HEK293 (cell line): ENCODE measurements at regions not wholly inside any gene's neighbourhood (a gene's known extent, or its start where the extent isn't known, plus 50 kb on each side); places are given as distances from the start of the nearest gene placed in this dataset.

ENCODE experiments used
- CTCF ChIA-PET: fragments of 350-600 bp; formaldehyde crosslinking; extraction: SDS; loops from one replicate; lab custom pipeline; 2021; ENCODE audit warnings: antibody characterized with exemption; lab: Yijun Ruan, JAX
- POLR2A ChIA-PET: fragments of 300-600 bp; formaldehyde crosslinking; extraction: SDS; loops from one replicate; lab custom pipeline; 2020; ENCODE audit warnings: antibody characterized with exemption, inconsistent platforms; lab: Yijun Ruan, JAX
- H3K27ac ChIP-seq: fragments of 200-500 bp; sonication (Bioruptor generic); 2 replicates; pipeline ENCODE4 v1.5.1; 2014; ENCODE audit warnings: low read depth, low read length, control low read depth, inconsistent platforms; ENCODE audit errors: extremely low read depth
- H3K36me3 ChIP-seq, 2 experiments: fragments of 200-500 bp in 1 of 2; sonication (Bioruptor generic) in 1 of 2; 1 replicate in 1 of 2; 2 replicates in 1 of 2; pipeline ENCODE4 v1.5.1; 2014 to 2017; ENCODE audit warnings: inconsistent platforms in 2 of 2, low read length in 2 of 2; ENCODE audit not compliant: control insufficient read depth in 2 of 2, insufficient read depth in 1 of 2
- H3K4me1 ChIP-seq: fragments of 200-500 bp; sonication (Bioruptor generic); 2 replicates; pipeline ENCODE4 v1.5.1; 2014; ENCODE audit warnings: mild to moderate bottlenecking, low read length, inconsistent platforms; ENCODE audit not compliant: control insufficient read depth, insufficient read depth
- H3K4me3 ChIP-seq: 2 replicates; pipeline ENCODE4 v1.5.1; 2011; ENCODE audit warnings: low read depth, mild to moderate bottlenecking, control low read depth, low read length, moderate library complexity
- H3K9me3 ChIP-seq: fragments of 200-500 bp; sonication (Bioruptor generic); 2 replicates; pipeline ENCODE4 v1.5.1; 2014; ENCODE audit warnings: low read depth, low read length, inconsistent platforms; ENCODE audit not compliant: control insufficient read depth, insufficient read depth
- FEZF1 ChIP-seq: fragments of 450-650 bp; formaldehyde crosslinking; IDR thresholded peaks from 2 replicates; pipeline ENCODE4 v1.5.1; 2016; ENCODE audit warnings: missing biosample characterization, missing genetic modification characterization
- GFI1B ChIP-seq: fragments of 450-650 bp; formaldehyde crosslinking; IDR thresholded peaks from 2 replicates; pipeline ENCODE4 v1.5.1; 2016; ENCODE audit warnings: missing biosample characterization, missing genetic modification characterization
- KLF10 ChIP-seq: fragments of 450-650 bp; IDR thresholded peaks from 2 replicates; pipeline ENCODE4 v1.5.1; 2018; ENCODE audit warnings: missing biosample characterization, mild to moderate bottlenecking, missing genetic modification characterization
- YY2 ChIP-seq: fragments of 450-650 bp; formaldehyde crosslinking; IDR thresholded peaks from 2 replicates; pipeline ENCODE4 v1.5.1; 2016; ENCODE audit warnings: missing biosample characterization, missing genetic modification characterization
- ZFHX2 ChIP-seq: fragments of 450-650 bp; formaldehyde crosslinking; conservative IDR thresholded peaks from 2 replicates; pipeline ENCODE4 v1.5.1; 2016; ENCODE audit warnings: missing biosample characterization, missing genetic modification characterization
- ZNF121 ChIP-seq: fragments of 450-650 bp; formaldehyde crosslinking; IDR thresholded peaks from 2 replicates; pipeline ENCODE4 v1.5.1; 2016; ENCODE audit warnings: missing biosample characterization, missing genetic modification characterization
- ZNF138 ChIP-seq: fragments of 450-650 bp; formaldehyde crosslinking; IDR thresholded peaks from 2 replicates; pipeline ENCODE4 v1.5.1; 2016; ENCODE audit warnings: missing biosample characterization, missing genetic modification characterization, borderline replicate concordance
- ZNF19 ChIP-seq: fragments of 450-650 bp; formaldehyde crosslinking; IDR thresholded peaks from 2 replicates; pipeline ENCODE4; 2016; ENCODE audit warnings: missing biosample characterization, missing genetic modification characterization, low read depth
- ZNF24 ChIP-seq: fragments of 450-650 bp; formaldehyde crosslinking; IDR thresholded peaks from 2 replicates; pipeline ENCODE4 v1.5.1; 2016; ENCODE audit warnings: missing biosample characterization, missing genetic modification characterization
- ZNF266 ChIP-seq: fragments of 450-650 bp; formaldehyde crosslinking; IDR thresholded peaks from 2 replicates; pipeline ENCODE4 v1.5.1; 2016; ENCODE audit warnings: missing biosample characterization, missing genetic modification characterization, low read depth
- ZNF274 ChIP-seq, 2 experiments: fragments of 200-500 bp in 1 of 2; fragments of 450-650 bp in 1 of 2; sonication (Bioruptor generic) in 1 of 2; formaldehyde crosslinking in 1 of 2; IDR thresholded peaks; 2 replicates each; pipeline versions ENCODE4 v1.5.1 to v1.6.1; 2014 to 2016; ENCODE audit warnings: borderline replicate concordance in 1 of 2, inconsistent platforms in 1 of 2, low read length in 1 of 2, missing biosample characterization in 1 of 2, missing genetic modification characterization in 1 of 2
- ZNF510 ChIP-seq: fragments of 450-650 bp; formaldehyde crosslinking; IDR thresholded peaks from 2 replicates; pipeline ENCODE4 v1.5.1; 2018; ENCODE audit warnings: mild to moderate bottlenecking, missing genetic modification characterization, missing biosample characterization; ENCODE audit not compliant: insufficient replicate concordance
- ZNF548 ChIP-seq: fragments of 450-650 bp; formaldehyde crosslinking; IDR thresholded peaks from 2 replicates; pipeline ENCODE4 v1.5.1; 2016; ENCODE audit warnings: missing biosample characterization, missing genetic modification characterization
- ZNF560 ChIP-seq: fragments of 450-650 bp; formaldehyde crosslinking; IDR thresholded peaks from 2 replicates; pipeline ENCODE4 v1.5.1; 2017; ENCODE audit warnings: missing biosample characterization, missing genetic modification characterization, borderline replicate concordance
- ZNF600 ChIP-seq: fragments of 450-650 bp; formaldehyde crosslinking; IDR thresholded peaks from 2 replicates; pipeline ENCODE4 v1.5.1; 2016; ENCODE audit warnings: missing biosample characterization, missing genetic modification characterization
- ZNF747 ChIP-seq: fragments of 450-650 bp; formaldehyde crosslinking; IDR thresholded peaks from 2 replicates; pipeline ENCODE4 v1.5.1; 2016; ENCODE audit warnings: missing biosample characterization, missing genetic modification characterization
- TF ChIP-seq, protein P1 (sequence below): fragments of 450-650 bp; formaldehyde crosslinking; IDR thresholded peaks from 2 replicates; pipeline ENCODE4 v1.5.1; 2016; ENCODE audit warnings: missing biosample characterization, missing genetic modification characterization
- TF ChIP-seq, protein P2 (sequence below): fragments of 450-650 bp; formaldehyde crosslinking; IDR thresholded peaks from 2 replicates; pipeline ENCODE4; 2016; ENCODE audit warnings: missing biosample characterization, missing genetic modification characterization
- TF ChIP-seq, protein P3 (sequence below): fragments of 450-650 bp; formaldehyde crosslinking; IDR thresholded peaks from 2 replicates; pipeline ENCODE4 v1.5.1; 2016; ENCODE audit warnings: missing biosample characterization, missing genetic modification characterization
- TF ChIP-seq, protein P4 (sequence below): fragments of 450-650 bp; formaldehyde crosslinking; IDR thresholded peaks from 2 replicates; pipeline ENCODE4 v1.5.1; 2017; ENCODE audit warnings: missing biosample characterization, missing genetic modification characterization

DNA sequence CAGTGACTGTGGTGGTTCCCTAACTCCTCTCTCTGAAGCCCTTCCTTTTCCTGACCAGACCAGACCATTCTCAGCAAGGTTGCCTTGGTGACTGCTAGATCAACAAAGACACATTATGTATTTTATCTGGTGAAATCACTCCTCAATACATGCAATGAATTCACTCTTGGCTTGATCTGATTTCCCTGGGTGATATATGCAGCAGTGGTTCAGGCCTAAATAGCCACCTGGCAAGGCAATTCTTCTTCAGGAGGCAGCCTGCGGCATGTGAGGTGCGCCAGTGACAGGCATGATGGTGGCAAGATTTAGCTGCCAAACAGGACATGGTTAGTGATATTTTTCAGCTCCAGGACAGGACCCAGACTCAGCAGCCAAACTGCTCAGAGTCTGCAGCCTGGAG lies 350.3 kb upstream of the CCDC196 start:
- Histone ChIP-seq H3K9me3 (no peaks in the 10 kb centered on the region), H3K4me1 (no peaks in the 10 kb centered on the region), H3K4me3 (no peak overlapping the region), H3K27ac (no peak overlapping the region), H3K36me3 (no peaks in the 10 kb centered on the region)
- ChIA-PET CTCF (interaction anchor here (0.7 kb wide), 1 partner anchor 31 kb away, joined by 3 read pairs; no protein-coding TSS in a partner anchor), POLR2A (no interaction called here)
- TF ChIP-seq ZNF747 (tag by site-specific recombination) (no peak), ZNF138 (no peak)

DNA sequence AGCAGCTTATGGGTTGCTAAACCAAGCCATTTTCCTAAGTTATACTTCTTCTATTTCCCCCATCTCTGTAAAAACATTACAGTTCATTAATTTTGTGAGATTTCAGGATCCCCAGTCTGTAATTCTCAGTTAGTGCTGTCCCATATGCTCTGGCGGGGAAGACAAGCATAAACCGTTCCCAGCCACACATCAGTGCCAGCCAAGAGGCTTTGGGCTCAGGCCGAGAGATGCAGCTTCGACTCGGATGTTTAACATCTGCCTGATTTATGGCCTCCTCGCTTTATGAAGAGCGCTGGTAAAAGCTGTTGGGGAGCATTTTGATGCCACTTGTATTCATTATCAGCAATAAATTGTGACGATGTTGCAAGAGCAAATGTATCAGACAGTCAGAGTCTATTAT lies 349.1 kb upstream of the CCDC196 start:
- TF ChIP-seq ZNF510 (tag by site-specific recombination) (no peak), GFI1B (tag by site-specific recombination) (no peak), KLF10 (tag by site-specific recombination) (no peak), ZNF274 (IDR thresholded peaks at IDR 0.05; ENCODE audit: low read length) (no peak), ZNF274 (tag by site-specific recombination; IDR thresholded peaks at IDR 0.05; ENCODE audit: borderline replicate concordance) (no peak), ZNF600 (tag by site-specific recombination) (no peak), YY2 (no peak), ZNF24 (tag by site-specific recombination) (no peak), FEZF1 (tag by site-specific recombination) (no peak), ZNF19 (tag by site-specific recombination) (no peak), ZFHX2 (no peak), ZNF266 (no peak), ZNF560 (tag by site-specific recombination) (no peak), ZNF121 (tag by site-specific recombination) (no peak), ZNF548 (no peak)
- TF ChIP-seq, protein P1, sequence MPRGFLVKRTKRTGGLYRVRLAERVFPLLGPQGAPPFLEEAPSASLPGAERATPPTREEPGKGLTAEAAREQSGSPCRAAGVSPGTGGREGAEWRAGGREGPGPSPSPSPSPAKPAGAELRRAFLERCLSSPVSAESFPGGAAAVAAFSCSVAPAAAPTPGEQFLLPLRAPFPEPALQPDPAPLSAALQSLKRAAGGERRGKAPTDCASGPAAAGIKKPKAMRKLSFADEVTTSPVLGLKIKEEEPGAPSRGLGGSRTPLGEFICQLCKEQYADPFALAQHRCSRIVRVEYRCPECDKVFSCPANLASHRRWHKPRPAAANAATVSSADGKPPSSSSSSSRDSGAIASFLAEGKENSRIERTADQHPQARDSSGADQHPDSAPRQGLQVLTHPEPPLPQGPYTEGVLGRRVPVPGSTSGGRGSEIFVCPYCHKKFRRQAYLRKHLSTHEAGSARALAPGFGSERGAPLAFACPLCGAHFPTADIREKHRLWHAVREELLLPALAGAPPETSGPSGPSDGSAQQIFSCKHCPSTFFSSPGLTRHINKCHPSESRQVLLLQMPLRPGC (tag by site-specific recombination): no peak
- TF ChIP-seq, protein P2, sequence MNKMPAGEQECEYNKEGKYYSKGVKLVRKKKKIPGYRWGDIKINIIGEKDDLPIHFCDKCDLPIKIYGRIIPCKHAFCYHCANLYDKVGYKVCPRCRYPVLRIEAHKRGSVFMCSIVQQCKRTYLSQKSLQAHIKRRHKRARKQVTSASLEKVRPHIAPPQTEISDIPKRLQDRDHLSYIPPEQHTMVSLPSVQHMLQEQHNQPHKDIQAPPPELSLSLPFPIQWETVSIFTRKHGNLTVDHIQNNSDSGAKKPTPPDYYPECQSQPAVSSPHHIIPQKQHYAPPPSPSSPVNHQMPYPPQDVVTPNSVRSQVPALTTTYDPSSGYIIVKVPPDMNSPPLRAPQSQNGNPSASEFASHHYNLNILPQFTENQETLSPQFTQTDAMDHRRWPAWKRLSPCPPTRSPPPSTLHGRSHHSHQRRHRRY: no peak
- TF ChIP-seq, protein P3, sequence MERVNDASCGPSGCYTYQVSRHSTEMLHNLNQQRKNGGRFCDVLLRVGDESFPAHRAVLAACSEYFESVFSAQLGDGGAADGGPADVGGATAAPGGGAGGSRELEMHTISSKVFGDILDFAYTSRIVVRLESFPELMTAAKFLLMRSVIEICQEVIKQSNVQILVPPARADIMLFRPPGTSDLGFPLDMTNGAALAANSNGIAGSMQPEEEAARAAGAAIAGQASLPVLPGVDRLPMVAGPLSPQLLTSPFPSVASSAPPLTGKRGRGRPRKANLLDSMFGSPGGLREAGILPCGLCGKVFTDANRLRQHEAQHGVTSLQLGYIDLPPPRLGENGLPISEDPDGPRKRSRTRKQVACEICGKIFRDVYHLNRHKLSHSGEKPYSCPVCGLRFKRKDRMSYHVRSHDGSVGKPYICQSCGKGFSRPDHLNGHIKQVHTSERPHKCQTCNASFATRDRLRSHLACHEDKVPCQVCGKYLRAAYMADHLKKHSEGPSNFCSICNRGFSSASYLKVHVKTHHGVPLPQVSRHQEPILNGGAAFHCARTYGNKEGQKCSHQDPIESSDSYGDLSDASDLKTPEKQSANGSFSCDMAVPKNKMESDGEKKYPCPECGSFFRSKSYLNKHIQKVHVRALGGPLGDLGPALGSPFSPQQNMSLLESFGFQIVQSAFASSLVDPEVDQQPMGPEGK (tag by site-specific recombination): no peak
- TF ChIP-seq, protein P4, sequence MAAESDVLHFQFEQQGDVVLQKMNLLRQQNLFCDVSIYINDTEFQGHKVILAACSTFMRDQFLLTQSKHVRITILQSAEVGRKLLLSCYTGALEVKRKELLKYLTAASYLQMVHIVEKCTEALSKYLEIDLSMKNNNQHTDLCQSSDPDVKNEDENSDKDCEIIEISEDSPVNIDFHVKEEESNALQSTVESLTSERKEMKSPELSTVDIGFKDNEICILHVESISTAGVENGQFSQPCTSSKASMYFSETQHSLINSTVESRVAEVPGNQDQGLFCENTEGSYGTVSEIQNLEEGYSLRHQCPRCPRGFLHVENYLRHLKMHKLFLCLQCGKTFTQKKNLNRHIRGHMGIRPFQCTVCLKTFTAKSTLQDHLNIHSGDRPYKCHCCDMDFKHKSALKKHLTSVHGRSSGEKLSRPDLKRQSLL: no peak
- no peak overlapping the region for H3K27ac ChIP-seq
- POLR2A ChIA-PET: no interaction called here
- no peaks in the 10 kb centered on the region for H3K36me3 ChIP-seq
- no peak overlapping the region for H3K4me3 ChIP-seq
- H3K9me3 ChIP-seq: no peaks in the 10 kb centered on the region
- CTCF ChIA-PET: interaction anchor here (0.6 to 0.7 kb wide), 2 partner anchors 66 to 1059 kb away, joined by 3 read pairs; no protein-coding TSS in a partner anchor
- H3K4me1 ChIP-seq: no peaks in the 10 kb centered on the region
